HUES48 (cell line): ENCODE measurements at regions not wholly inside any gene's neighbourhood (a gene's known extent, or its start where the extent isn't known, plus 50 kb on each side); places are given as distances from the start of the nearest gene placed in this dataset.
A peak's percentile ranks its signal among the peaks of the same experiment; 100 is the strongest.
"Not testable (repeated sequence)": the region's sequence is repeated elsewhere in the genome, so short reads cannot be mapped to it uniquely, and the experiment has no call there.

Experiments
- H3K27ac ChIP-seq: one replicate; pipeline ENCODE4 v1.7.0; 2013; ENCODE audit warnings: low read depth, low read length, inconsistent platforms
- H3K27me3 ChIP-seq: 2 replicates; pipeline ENCODE4 v1.6.1; 2013; ENCODE audit warnings: mild to moderate bottlenecking, low read length; ENCODE audit not compliant: control insufficient read depth, insufficient read depth
- H3K36me3 ChIP-seq: 2 replicates; pipeline ENCODE4 v1.6.1; 2013; ENCODE audit warnings: low read length; ENCODE audit not compliant: control insufficient read depth, insufficient read depth
- H3K4me1 ChIP-seq: 2 replicates; pipeline ENCODE4 v1.6.1; 2013; ENCODE audit warnings: mild to moderate bottlenecking, low read length; ENCODE audit not compliant: control insufficient read depth, insufficient read depth
- H3K4me3 ChIP-seq: 2 replicates; pipeline ENCODE4 v1.5.1; 2013; ENCODE audit warnings: mild to moderate bottlenecking, low read depth, low read length
- H3K9ac ChIP-seq: 2 replicates; pipeline ENCODE4 v1.6.1; 2013; ENCODE audit warnings: mild to moderate bottlenecking, low read depth, low read length, moderate library complexity
- H3K9me3 ChIP-seq: 2 replicates; pipeline ENCODE4 v1.6.1; 2013; ENCODE audit warnings: low read length; ENCODE audit not compliant: control insufficient read depth, insufficient read depth

DNA sequence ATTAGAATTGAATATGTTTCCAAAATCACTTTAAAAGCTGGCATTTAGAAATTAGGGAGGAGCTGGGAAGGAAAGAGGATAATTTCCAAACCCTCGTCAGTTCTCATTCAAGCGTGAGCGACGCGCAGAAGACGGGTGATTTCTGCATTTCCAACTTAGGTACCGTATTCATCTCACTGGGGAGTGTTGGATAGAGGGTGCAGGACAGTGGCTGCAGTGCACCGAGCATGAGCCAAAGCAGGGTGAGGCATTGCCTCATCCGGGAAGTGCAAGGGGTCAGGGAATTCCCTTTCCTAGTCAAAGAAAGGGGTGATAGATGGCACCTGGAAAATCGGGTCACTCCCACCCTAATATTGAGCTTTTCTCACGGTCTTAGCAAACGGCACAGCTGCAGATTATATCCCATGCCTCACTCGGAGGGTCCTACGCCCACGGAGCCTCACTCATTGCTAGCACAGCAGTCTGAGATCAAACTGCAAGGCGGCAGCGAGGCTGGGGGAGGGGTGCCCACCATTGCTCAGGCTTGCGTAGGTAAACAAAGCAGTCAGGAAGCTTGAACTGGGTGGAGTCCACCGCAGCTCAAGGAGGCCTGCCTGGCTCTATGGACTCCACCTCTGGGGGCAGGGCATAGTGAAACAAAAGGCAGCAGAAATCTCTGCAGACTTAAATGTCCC is 114.3 kb upstream of the BNIP2 start:
- peak overlapping the region; percentile 56; the same call in 1 of the 2 replicates for H3K9ac ChIP-seq
- H3K4me3 ChIP-seq = peak overlapping the region; percentile 60
- H3K9me3 ChIP-seq, H3K4me1 ChIP-seq, H3K36me3 ChIP-seq, H3K27me3 ChIP-seq: not testable (repeated sequence)
- peak overlapping the region; percentile 35 for H3K27ac ChIP-seq

DNA sequence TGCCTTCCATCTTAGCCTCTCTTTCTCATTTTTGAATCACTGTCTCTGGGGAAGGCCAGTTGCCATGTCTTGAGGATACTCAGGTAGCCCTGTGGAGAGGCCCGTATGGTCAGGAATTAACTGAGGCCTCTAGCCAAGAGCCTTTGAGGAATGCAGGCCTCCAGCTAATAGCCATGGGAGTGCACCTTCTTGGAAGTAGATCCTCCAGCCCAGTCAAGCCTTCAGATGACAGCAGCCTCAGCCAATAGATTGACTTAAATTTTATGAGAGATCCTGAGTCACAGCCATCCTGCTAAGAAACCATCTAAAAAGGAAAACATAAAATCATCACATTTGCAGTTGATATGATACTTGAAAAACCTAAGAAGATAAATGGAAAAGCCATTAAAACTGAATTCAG is 112.5 kb upstream of the BNIP2 start:
- H3K4me3 ChIP-seq = no peak overlapping the region
- no peaks in the 10 kb centered on the region for H3K9me3 ChIP-seq
- peaks cover 7% of the 10 kb centered on the region; the same call in 1 of the 2 replicates for H3K4me1 ChIP-seq
- no peaks in the 10 kb centered on the region for H3K27me3 ChIP-seq
- H3K27ac ChIP-seq = no peak overlapping the region
- no peaks in the 10 kb centered on the region for H3K36me3 ChIP-seq
- no peak overlapping the region for H3K9ac ChIP-seq

DNA sequence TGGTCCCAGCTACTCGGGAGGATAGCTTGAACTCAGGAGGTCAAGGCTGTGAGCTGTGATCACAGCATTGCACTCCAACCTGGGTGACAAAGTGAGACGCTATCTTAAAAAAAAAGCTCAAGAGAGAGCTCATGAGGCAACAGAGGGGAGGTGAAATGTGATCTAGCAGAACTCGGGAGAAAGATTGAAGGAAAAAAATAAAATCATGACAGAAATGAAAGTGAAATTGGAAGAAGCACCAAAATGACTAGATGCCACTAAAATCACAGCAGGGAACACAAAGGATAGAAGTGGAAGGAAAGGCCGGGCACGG is 109.4 kb upstream of the BNIP2 start:
- no peaks in the 10 kb centered on the region for H3K27me3 ChIP-seq

DNA sequence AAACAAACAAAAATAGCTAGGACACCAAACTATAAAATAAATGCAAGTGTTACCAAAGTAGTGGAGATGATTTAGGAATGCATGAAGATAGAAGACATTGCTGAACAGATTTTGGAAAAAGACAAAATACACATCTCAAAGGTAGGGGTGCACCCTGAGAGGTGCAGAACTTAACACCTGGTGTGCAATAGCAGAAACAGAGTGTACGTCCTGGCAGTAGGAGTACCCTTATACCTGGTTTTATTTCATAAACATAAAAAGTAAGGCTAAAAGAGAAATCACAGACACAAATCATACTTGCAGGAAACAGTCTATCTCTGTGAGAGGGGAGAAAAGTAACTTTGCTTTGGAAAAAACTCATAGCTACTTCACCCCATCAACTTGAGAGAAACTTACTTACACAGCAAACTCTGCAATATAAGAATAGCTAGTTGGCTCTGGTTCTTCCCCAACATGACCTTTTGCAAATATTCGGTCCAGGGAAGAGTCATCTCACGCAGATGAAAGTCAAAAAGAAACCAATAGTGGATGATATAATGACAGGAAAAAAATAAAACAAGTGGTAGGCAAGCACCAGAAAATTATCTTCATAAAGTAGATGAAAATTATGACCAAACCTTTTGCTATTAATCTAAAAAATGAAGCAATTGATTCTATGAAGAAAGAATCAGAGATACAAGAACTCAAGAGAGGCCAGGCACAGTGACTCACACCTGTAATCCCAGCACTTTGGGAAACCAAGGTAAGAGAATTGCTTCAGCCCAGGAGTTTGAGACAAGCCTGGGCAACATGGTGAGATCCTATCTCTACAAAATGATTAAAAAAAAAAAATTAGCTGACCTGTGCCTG is 108.9 kb upstream of the BNIP2 start:
- H3K4me1 ChIP-seq = peaks cover 2% of the 10 kb centered on the region; the same call in 1 of the 2 replicates
- H3K9ac ChIP-seq = no peak overlapping the region
- H3K27ac ChIP-seq = no peak overlapping the region
- H3K36me3 ChIP-seq = no peaks in the 10 kb centered on the region
- H3K27me3 ChIP-seq = no peaks in the 10 kb centered on the region
- no peaks in the 10 kb centered on the region for H3K9me3 ChIP-seq
- no peak overlapping the region for H3K4me3 ChIP-seq

More for the DNA sequence above, 109.4 kb upstream of the BNIP2 start:
- Histone ChIP-seq H3K27ac (no peak overlapping the region), H3K9me3 (no peaks in the 10 kb centered on the region), H3K36me3 (no peaks in the 10 kb centered on the region), H3K9ac (no peak overlapping the region), H3K4me3 (no peak overlapping the region), H3K4me1 (peaks cover 7% of the 10 kb centered on the region; the same call in 1 of the 2 replicates)

DNA sequence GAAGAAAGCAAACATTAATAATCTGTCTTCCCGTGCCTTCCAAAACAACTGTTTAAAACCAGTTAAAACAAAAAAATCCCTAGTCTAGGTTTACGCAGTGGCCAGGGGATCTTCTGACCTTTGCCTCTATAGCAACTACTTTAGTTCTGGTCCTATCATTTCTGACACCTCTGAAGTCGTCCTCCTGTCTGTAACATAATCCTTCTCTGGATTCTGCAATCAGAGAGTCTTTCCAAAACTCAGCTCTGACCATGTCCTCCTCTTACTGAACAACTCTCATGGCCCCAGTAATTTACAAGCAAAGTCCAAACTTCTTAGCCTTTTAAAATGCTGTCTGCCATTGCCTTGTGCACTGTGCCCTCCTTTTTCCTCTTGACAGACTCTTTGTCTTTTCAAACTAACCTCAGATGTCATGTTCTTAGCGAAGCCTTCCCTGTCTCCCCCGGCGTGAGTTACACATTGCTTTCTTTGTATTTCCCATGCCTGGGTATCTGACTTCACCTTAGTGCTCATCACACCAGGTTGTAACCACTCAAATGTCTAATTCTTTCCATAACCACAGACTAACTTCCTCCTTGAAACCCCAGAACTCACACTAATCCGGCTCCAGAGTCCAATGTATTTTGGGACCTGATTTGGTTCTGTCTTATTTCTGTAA is 105.2 kb upstream of the BNIP2 start:
- Histone ChIP-seq H3K9me3 (no peaks in the 10 kb centered on the region), H3K9ac (no peak overlapping the region), H3K4me1 (no peaks in the 10 kb centered on the region), H3K27ac (no peak overlapping the region), H3K27me3 (no peaks in the 10 kb centered on the region), H3K36me3 (no peaks in the 10 kb centered on the region), H3K4me3 (no peak overlapping the region)

DNA sequence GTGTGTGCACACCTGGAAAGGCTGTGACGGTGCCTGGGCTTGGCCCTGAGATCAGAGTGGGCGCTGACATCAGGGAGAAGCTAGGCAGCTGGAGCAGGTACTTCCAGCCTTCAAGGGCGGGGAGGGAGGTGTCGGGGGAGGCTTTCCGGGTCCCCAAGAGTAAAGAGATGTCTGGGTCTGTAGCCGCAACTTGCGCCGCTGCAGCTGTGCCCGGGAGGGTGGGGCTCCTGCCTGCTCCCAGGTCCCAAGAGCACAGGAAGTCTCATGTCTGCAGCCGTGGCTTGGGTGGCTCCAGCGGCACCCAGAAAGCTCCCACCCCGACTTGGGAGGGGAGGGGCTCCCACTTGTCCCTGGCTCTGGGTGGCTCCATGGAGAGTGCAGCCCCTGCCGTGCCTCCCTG is 103.2 kb upstream of the BNIP2 start:
- Histone ChIP-seq H3K9ac (no peak overlapping the region), H3K4me1 (no peaks in the 10 kb centered on the region), H3K36me3 (no peaks in the 10 kb centered on the region), H3K27me3 (no peaks in the 10 kb centered on the region), H3K4me3 (no peak overlapping the region), H3K27ac (no peak overlapping the region), H3K9me3 (no peaks in the 10 kb centered on the region)

DNA sequence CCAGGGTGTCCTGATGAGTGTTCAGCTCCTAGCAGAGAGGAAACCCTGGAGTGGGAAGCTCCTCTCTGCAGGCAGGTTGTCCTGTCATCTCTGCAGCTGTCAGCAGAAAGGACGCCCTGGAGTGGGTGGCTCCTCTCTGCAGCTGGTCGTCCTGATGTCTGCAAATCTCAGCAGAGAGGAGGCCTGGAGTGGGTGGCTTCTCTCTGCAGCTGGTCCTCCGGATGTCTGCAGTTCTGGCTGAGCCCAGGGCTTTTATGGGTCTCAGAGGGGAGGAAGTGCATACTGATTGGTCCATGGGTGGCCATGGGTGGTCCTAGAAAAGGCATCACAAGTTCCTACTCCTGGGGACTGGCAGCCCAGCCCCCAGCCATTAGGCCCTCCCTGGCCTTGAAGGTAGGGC is 102.6 kb upstream of the BNIP2 start:
- Histone ChIP-seq H3K4me3 (no peak overlapping the region), H3K9me3 (no peaks in the 10 kb centered on the region), H3K9ac (no peak overlapping the region), H3K36me3 (no peaks in the 10 kb centered on the region), H3K27ac (no peak overlapping the region), H3K27me3 (no peaks in the 10 kb centered on the region), H3K4me1 (no peaks in the 10 kb centered on the region)

DNA sequence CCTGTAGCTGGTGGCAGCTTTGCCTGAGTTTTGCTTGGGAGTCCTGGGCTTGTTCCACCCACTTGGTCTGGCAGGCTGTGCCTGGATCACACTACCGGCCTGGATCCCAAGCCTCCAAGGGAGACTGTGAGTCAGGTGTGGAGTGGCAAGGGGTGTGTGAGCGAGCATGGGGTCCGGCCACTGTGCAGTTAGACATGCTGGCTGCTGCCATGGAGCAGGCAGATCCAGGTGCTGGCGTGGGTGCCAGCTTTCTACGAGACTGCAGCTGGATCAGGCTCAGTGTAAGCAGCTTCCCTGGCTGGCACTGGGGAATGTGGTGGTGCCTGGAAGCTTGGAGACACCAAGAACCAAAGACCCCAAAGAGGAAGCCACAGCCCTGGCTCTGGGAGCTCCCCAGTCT is 102.0 kb upstream of the BNIP2 start:
- no peak overlapping the region for H3K4me3 ChIP-seq
- H3K27me3 ChIP-seq = no peaks in the 10 kb centered on the region
- no peaks in the 10 kb centered on the region; the same call in 1 of the 2 replicates for H3K4me1 ChIP-seq
- H3K36me3 ChIP-seq = no peaks in the 10 kb centered on the region
- H3K9ac ChIP-seq = no peak overlapping the region
- no peak overlapping the region for H3K27ac ChIP-seq
- H3K9me3 ChIP-seq = no peaks in the 10 kb centered on the region

DNA sequence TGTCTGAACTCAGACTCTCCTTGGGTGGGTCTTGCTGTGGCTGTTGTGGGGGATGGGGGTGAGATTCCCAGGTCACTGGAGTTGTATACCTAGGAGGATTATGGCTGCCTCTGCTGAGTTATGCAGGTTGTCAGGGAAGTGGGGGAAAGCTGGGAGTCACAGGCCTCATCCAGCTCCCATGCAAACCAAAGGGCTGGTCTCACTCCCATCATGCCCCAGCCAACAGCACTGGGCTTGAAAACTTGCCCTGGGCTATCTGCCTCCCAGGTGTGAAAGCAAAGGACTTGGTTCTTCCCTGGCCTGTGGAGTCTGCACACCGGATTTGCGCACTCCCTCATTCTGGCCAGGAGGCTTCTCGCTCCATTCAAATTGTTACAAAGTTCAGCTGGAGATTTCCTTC is 97.3 kb upstream of the BNIP2 start:
- H3K9me3 ChIP-seq, H3K4me1 ChIP-seq, H3K27ac ChIP-seq, H3K4me3 ChIP-seq, H3K36me3 ChIP-seq, H3K9ac ChIP-seq, H3K27me3 ChIP-seq: not testable (repeated sequence)

DNA sequence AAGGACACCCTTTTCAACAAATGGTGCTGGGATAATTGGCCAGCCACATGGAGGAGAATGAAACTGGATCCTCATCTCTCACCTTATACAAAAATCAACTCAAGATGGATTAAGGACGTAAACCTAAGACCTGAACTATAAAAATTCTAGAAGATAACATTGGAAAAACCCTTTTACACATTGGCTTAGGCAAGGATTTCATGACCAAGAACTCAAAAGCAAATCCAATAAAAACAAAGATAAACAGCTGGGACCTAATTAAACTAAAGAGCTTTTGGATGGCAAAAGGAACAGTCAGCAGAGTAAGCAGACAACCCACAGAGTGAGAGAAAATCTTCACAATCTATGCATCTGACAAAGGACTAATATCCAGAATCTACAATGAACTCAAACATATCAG is 96.9 kb upstream of the BNIP2 start:
- H3K4me1 ChIP-seq, H3K9ac ChIP-seq, H3K27me3 ChIP-seq, H3K9me3 ChIP-seq, H3K4me3 ChIP-seq, H3K36me3 ChIP-seq, H3K27ac ChIP-seq: not testable (repeated sequence)
